Endothelial cell of umbilical vein (primary cell): ENCODE measurements at regions not wholly inside any gene's neighbourhood (a gene's known extent, or its start where the extent isn't known, plus 50 kb on each side); places are given as distances from the start of the nearest gene placed in this dataset.

Experiments
- BruUV-seq: library from RNA; stranded (reverse); fragments of 400-500 nt; replicated peaks from 2 replicates; lab custom pipeline; 2021; lab: Mats Ljungman, UMichigan
- CTCF ChIA-PET: fragments of 300-600, 350-600 bp; sonication (Branson Sonifier 250); formaldehyde crosslinking; loops from one replicate; lab custom pipeline; 2021; ENCODE audit warnings: antibody characterized with exemption, inconsistent platforms; lab: Charles Lee
- POLR2A ChIA-PET: fragments of 300-600, 350-600 bp; sonication (Branson Sonifier 250); formaldehyde crosslinking; loops from one replicate; lab custom pipeline; 2021; ENCODE audit warnings: antibody characterized with exemption, inconsistent platforms; lab: Charles Lee
- DNase-seq: peaks from one replicate; pipeline ENCODE4 v3.0.0-alpha.2; 2011; ENCODE audit warnings: low read depth, low spot score
- FAIRE-seq: peaks from 2 replicates; lab custom pipeline; 2011; peaks lifted over from hg19 to GRCh38; lab: Jason Lieb, UNC
- H2AFZ ChIP-seq: 2 replicates; pipeline ENCODE4 v1.6.0; 2012; ENCODE audit warnings: low read depth, low read length, control low read depth, inconsistent platforms
- H3K27ac ChIP-seq: 2 replicates; pipeline ENCODE4 v1.5.1; 2011; ENCODE audit warnings: low read depth, mild to moderate bottlenecking, control low read depth, low read length, moderate library complexity; ENCODE audit not compliant: insufficient read depth
- H3K27me3 ChIP-seq, 2 experiments: 2 replicates each; pipeline versions ENCODE4 v1.6.0 to v1.6.1; 2011; ENCODE audit warnings: low read length in 2 of 2, mixed read lengths in 1 of 2; ENCODE audit not compliant: control insufficient read depth in 2 of 2, insufficient read depth in 2 of 2
- H3K36me3 ChIP-seq, 2 experiments: 2 replicates in 1 of 2; 3 replicates in 1 of 2; pipeline ENCODE4 v1.5.1; 2011; ENCODE audit warnings: low read length in 2 of 2, mild to moderate bottlenecking in 1 of 2, moderate library complexity in 1 of 2; ENCODE audit not compliant: control insufficient read depth in 2 of 2, insufficient read depth in 2 of 2; ENCODE audit errors: extremely low read depth in 1 of 2
- H3K4me1 ChIP-seq: 3 replicates; pipeline ENCODE4 v1.5.1; 2011; ENCODE audit warnings: mild to moderate bottlenecking, low read length; ENCODE audit not compliant: control insufficient read depth, insufficient read depth; ENCODE audit errors: extremely low read depth
- H3K4me2 ChIP-seq: 2 replicates; pipeline ENCODE4 v1.6.1; 2011; ENCODE audit warnings: low read length, control low read depth, mixed read lengths; ENCODE audit not compliant: insufficient read depth
- H3K4me3 ChIP-seq, 3 experiments: fragments of 200-600 bp in 1 of 3; sonication (generic), shearing (Covaris generic) in 1 of 3; replicated peaks in 1 of 3; 2 replicates each; pipeline ENCODE4 v1.5.1; 2011 to 2016; ENCODE audit warnings: control low read depth in 3 of 3, low read length in 3 of 3, mild to moderate bottlenecking in 2 of 3, inconsistent platforms in 1 of 3, low read depth in 1 of 3, moderate library complexity in 1 of 3; ENCODE audit not compliant: insufficient read depth in 1 of 3
- H3K79me2 ChIP-seq: 2 replicates; pipeline ENCODE4 v1.6.0; 2012; ENCODE audit warnings: low read length, inconsistent platforms; ENCODE audit not compliant: control insufficient read depth, insufficient read depth
- H3K9ac ChIP-seq: replicated peaks from 2 replicates; pipeline ENCODE3; 2011; ENCODE audit warnings: low read length, control low read depth; ENCODE audit not compliant: insufficient read depth; ENCODE audit errors: extremely low read depth
- H3K9me1 ChIP-seq: replicated peaks from 3 replicates; pipeline ENCODE4 v1.6.0; 2011; ENCODE audit warnings: mild to moderate bottlenecking, low read length; ENCODE audit not compliant: control insufficient read depth, insufficient read depth; ENCODE audit errors: extremely low read depth
- H3K9me3 ChIP-seq: replicated peaks from 2 replicates; pipeline ENCODE4 v1.5.1; 2012; ENCODE audit warnings: low read length, inconsistent platforms; ENCODE audit not compliant: control insufficient read depth, insufficient read depth
- H4K20me1 ChIP-seq: replicated peaks from 2 replicates; pipeline ENCODE3; 2011; ENCODE audit warnings: mild to moderate bottlenecking, low read length; ENCODE audit not compliant: control insufficient read depth, insufficient read depth; ENCODE audit errors: extremely low read depth
- EZH2 ChIP-seq: IDR thresholded peaks from 2 replicates; pipeline ENCODE4 v1.6.1; 2012; ENCODE audit warnings: borderline replicate concordance, low read depth, mild to moderate bottlenecking, moderate library complexity, low read length, inconsistent platforms; ENCODE audit not compliant: severe bottlenecking
- FOS ChIP-seq: IDR thresholded peaks from 2 replicates; pipeline ENCODE4 v1.6.1; 2011; ENCODE audit warnings: mild to moderate bottlenecking, low read length, moderate library complexity, borderline replicate concordance; ENCODE audit not compliant: insufficient read depth
- GATA2 ChIP-seq: IDR thresholded peaks from 2 replicates; pipeline ENCODE4 v1.7.0; 2011; ENCODE audit warnings: low read depth, mild to moderate bottlenecking, moderate library complexity, mixed read lengths, low read length; ENCODE audit not compliant: insufficient read length, insufficient read depth
- JUN ChIP-seq: IDR thresholded peaks from 2 replicates; pipeline ENCODE4 v1.6.1; 2011; ENCODE audit warnings: borderline replicate concordance, low read depth; ENCODE audit not compliant: insufficient read length, insufficient read depth
- MYC ChIP-seq: IDR thresholded peaks from one replicate; pipeline ENCODE4 v1.6.1; 2011; ENCODE audit warnings: mild to moderate bottlenecking, low read depth, low read length
- POLR2A ChIP-seq: IDR thresholded peaks from 2 replicates; pipeline ENCODE4 v1.6.1; 2012; ENCODE audit warnings: low read depth, mild to moderate bottlenecking, control low read depth, low read length
- POLR2AphosphoS5 ChIP-seq: IDR thresholded peaks from 2 replicates; pipeline ENCODE4 v1.6.1; 2012; ENCODE audit warnings: low read depth, mild to moderate bottlenecking, control low read depth, low read length, moderate library complexity; ENCODE audit not compliant: insufficient read depth
- dilution Hi-C: fragments of 300-500 bp; cut with MboI; formaldehyde crosslinking; loops from one replicate; pipeline ENCODE4 v1.15.0; 2019; ENCODE audit warnings: low sequenced_read_pairs; ENCODE audit not compliant: extremely low pct_ligation_motif_present
- intact Hi-C: fragments of 100-400 bp; cut with micrococcal nuclease; formaldehyde crosslinking; loops from one replicate; pipeline ENCODE4 v1.10.0; 2022
- TF ChIP-seq, protein P1 (sequence below), 2 donors: IDR thresholded peaks; 1 replicate in 1 of 2; 2 replicates in 1 of 2; pipeline ENCODE4 v1.5.1; 2011; ENCODE audit warnings: low read length in 2 of 2, mild to moderate bottlenecking in 2 of 2, moderate library complexity in 2 of 2, control low read depth in 1 of 2, inconsistent platforms in 1 of 2, low read depth in 1 of 2; ENCODE audit not compliant: insufficient read depth in 1 of 2; ENCODE audit errors: extremely low read depth in 1 of 2

DNA sequence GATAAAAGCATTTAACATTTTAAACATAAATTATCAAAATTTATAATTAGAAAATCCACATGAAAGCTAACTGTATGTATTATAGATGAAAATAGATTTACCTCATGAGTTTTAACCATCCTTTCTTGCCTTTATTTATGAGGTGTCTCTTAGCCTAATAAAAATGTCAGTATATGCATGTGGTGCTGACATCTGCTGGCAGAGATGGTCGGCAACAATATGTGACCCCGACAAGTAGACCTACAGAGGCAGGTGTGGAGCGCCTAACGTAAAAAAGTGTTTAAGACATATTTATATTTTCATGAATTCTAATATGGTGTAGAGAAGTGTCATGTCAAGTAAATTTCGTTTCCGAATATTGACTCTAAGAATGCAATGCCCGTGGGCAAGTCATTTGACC lies 149.0 kb upstream of the FUT9 start:
- H3K9me3 ChIP-seq: no peaks in the 10 kb centered on the region
- ChIA-PET POLR2A (no interaction called here), CTCF (no interaction called here)
- no peaks in the 10 kb centered on the region for H4K20me1 ChIP-seq
- no peaks in the 10 kb centered on the region for H3K79me2 ChIP-seq
- no TSS peak for BruUV-seq
- no peak overlapping the region for H3K9ac ChIP-seq
- intact Hi-C loops: loop anchor here (2.0 kb wide), 1 partner anchor 436 kb away; no protein-coding TSS in a partner anchor
- no peaks in the 10 kb centered on the region for H3K36me3 ChIP-seq
- H3K4me1 ChIP-seq: no peaks in the 10 kb centered on the region
- no peak for FAIRE-seq
- no peak overlapping the region for H2AFZ ChIP-seq
- no peak overlapping the region for H3K4me2 ChIP-seq
- H3K9me1 ChIP-seq: no peaks in the 10 kb centered on the region
- H3K4me3 ChIP-seq: no peak overlapping the region
- no peak for DNase-seq
- H3K27ac ChIP-seq: no peak overlapping the region
- dilution Hi-C loops: no loop called here
- H3K27me3 ChIP-seq: no peaks in the 10 kb centered on the region
- TF ChIP-seq JUN: no peak
- no peak for TF ChIP-seq GATA2
- no peak for TF ChIP-seq POLR2AphosphoS5
- TF ChIP-seq MYC: no peak
- no peak for TF ChIP-seq FOS
- TF ChIP-seq, protein P1, sequence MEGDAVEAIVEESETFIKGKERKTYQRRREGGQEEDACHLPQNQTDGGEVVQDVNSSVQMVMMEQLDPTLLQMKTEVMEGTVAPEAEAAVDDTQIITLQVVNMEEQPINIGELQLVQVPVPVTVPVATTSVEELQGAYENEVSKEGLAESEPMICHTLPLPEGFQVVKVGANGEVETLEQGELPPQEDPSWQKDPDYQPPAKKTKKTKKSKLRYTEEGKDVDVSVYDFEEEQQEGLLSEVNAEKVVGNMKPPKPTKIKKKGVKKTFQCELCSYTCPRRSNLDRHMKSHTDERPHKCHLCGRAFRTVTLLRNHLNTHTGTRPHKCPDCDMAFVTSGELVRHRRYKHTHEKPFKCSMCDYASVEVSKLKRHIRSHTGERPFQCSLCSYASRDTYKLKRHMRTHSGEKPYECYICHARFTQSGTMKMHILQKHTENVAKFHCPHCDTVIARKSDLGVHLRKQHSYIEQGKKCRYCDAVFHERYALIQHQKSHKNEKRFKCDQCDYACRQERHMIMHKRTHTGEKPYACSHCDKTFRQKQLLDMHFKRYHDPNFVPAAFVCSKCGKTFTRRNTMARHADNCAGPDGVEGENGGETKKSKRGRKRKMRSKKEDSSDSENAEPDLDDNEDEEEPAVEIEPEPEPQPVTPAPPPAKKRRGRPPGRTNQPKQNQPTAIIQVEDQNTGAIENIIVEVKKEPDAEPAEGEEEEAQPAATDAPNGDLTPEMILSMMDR (IDR thresholded peaks at IDR 0.05; ENCODE audit: extremely low read depth in 1 of 2, insufficient read depth in 1 of 2, low read depth in 1 of 2, low read length in 2 of 2): no peak

DNA sequence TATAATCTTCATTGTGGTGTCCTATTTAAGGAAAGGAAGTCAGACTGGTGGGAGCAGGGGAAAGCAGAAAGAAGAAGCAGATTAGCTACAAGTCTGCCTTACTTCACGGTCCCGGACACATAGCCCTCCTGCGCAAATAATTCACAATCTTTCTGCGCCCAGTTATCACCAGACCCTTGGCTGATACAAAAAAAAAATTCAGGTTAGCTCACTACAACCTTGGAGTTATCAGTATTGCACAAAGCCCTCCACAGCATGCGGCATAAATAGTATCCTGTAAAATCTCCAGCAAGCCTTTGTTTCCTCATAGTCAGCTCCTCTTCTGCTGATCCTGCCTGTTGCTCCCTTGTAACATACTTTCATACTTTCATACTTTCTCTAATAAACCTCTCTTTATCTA lies 148.6 kb upstream of the FUT9 start:
- no peak overlapping the region for H3K4me2 ChIP-seq
- H3K79me2 ChIP-seq: no peaks in the 10 kb centered on the region
- H3K9ac ChIP-seq: no peak overlapping the region
- H4K20me1 ChIP-seq: no peaks in the 10 kb centered on the region
- no peak overlapping the region for H2AFZ ChIP-seq
- no peaks in the 10 kb centered on the region for H3K36me3 ChIP-seq
- no TSS peak for BruUV-seq
- dilution Hi-C loops (no loop called here), intact Hi-C loops (loop anchor here (2.0 kb wide), 1 partner anchor 436 kb away; no protein-coding TSS in a partner anchor)
- no peaks in the 10 kb centered on the region for H3K9me1 ChIP-seq
- TF ChIP-seq GATA2 (no peak), JUN (no peak), POLR2A (no peak), POLR2AphosphoS5 (no peak), FOS (no peak), EZH2 (no peak), MYC (no peak)
- TF ChIP-seq, protein P1 (IDR thresholded peaks at IDR 0.05; ENCODE audit: extremely low read depth in 1 of 2, insufficient read depth in 1 of 2, low read depth in 1 of 2, low read length in 2 of 2): no peak
- H3K27me3 ChIP-seq: no peaks in the 10 kb centered on the region
- DNase-seq (no peak), FAIRE-seq (no peak)
- H3K27ac ChIP-seq: no peak overlapping the region
- POLR2A ChIA-PET: no interaction called here
- no peaks in the 10 kb centered on the region for H3K4me1 ChIP-seq
- no peak overlapping the region for H3K4me3 ChIP-seq
- H3K9me3 ChIP-seq: no peaks in the 10 kb centered on the region
- CTCF ChIA-PET: no interaction called here
